ELF-1 (cell line): ENCODE measurements at regions not wholly inside any gene's neighbourhood (a gene's known extent, or its start where the extent isn't known, plus 50 kb on each side); places are given as distances from the start of the nearest gene placed in this dataset.
A peak's percentile ranks its signal among the peaks of the same experiment; 100 is the strongest.

ENCODE experiments used
- DNase-seq: peaks from one replicate; pipeline ENCODE4 v3.0.0-alpha.2; 2016; ENCODE audit warnings: low read depth, low spot score

GRCh38 chr11:28491431-28491830 is 383.2 kb downstream of the METTL15 start:
- DNase-seq, result no peak

- no peak for DNase-seq
These were observed 382.7 kb downstream of the METTL15 start for GRCh38 chr11:28490773-28491382.

- DNase-seq, result no peak
These were observed 380.1 kb downstream of the METTL15 start for GRCh38 chr11:28488336-28488735.

- no peak for DNase-seq
These were observed 375.1 kb downstream of the METTL15 start for GRCh38 chr11:28483072-28483867.

- DNase-seq, result no peak
These were observed 374.5 kb downstream of the METTL15 start for GRCh38 chr11:28482666-28483065.

GRCh38 chr11:28481616-28482480 is 373.7 kb downstream of the METTL15 start:
- DNase-seq, result no peak

- no peak for DNase-seq
These were observed 372.2 kb downstream of the METTL15 start for GRCh38 chr11:28480406-28480805.

GRCh38 chr11:28476864-28477263 is 368.7 kb downstream of the METTL15 start:
- no peak for DNase-seq

GRCh38 chr11:28476049-28476448 is 367.9 kb downstream of the METTL15 start:
- no peak for DNase-seq

GRCh38 chr11:28472904-28473303 is 364.7 kb downstream of the METTL15 start:
- DNase-seq, result no peak

- no peak for DNase-seq
These were observed 363.3 kb downstream of the METTL15 start for GRCh38 chr11:28471537-28471936.

- no peak for DNase-seq
These were observed 362.0 kb downstream of the METTL15 start for GRCh38 chr11:28470180-28470579.

GRCh38 chr11:28466506-28466905 is 358.3 kb downstream of the METTL15 start:
- peak; percentile 11 for DNase-seq

GRCh38 chr11:28464252-28464867 is 356.2 kb downstream of the METTL15 start:
- no peak for DNase-seq

GRCh38 chr11:28463826-28464225 is 355.6 kb downstream of the METTL15 start:
- DNase-seq, result no peak

- DNase-seq, result no peak
These were observed 353.7 kb downstream of the METTL15 start for GRCh38 chr11:28461846-28462245.

GRCh38 chr11:28461338-28461737 is 353.1 kb downstream of the METTL15 start:
- DNase-seq, result no peak

GRCh38 chr11:28460348-28460747 is 352.2 kb downstream of the METTL15 start:
- DNase-seq, result no peak

GRCh38 chr11:28459912-28460311 is 351.7 kb downstream of the METTL15 start:
- DNase-seq, result no peak

- DNase-seq, result no peak
These were observed 349.4 kb downstream of the METTL15 start for GRCh38 chr11:28457481-28458065.

GRCh38 chr11:28448186-28448585 is 340.0 kb downstream of the METTL15 start:
- no peak for DNase-seq
